ENCODE measurements at regions not wholly inside any gene's neighbourhood (a gene's known extent, or its start where the extent isn't known, plus 50 kb on each side); places are given as distances from the start of the nearest gene placed in this dataset.

- Mint-ChIP-seq H3K9me3 (ENCODE audit: unreplicated experiment) (no peaks in the 10 kb centered on the region), H3K36me3 (ENCODE audit: unreplicated experiment) (no peaks in the 10 kb centered on the region), H3K4me3 (ENCODE audit: unreplicated experiment) (no peak overlapping the region), H3K4me1 (ENCODE audit: unreplicated experiment) (no peaks in the 10 kb centered on the region), H3K27ac (ENCODE audit: unreplicated experiment) (no peak overlapping the region), H3K27me3 (ENCODE audit: unreplicated experiment) (no peaks in the 10 kb centered on the region)
- DNase-seq (ENCODE audit: extremely low spot score, unreplicated experiment): no peak
- TF ChIP-seq CTCF (IDR thresholded peaks at IDR 0.05): no peak
Observed at GRCh38 chr3:5466717-5467116, 279.2 kb downstream of the EDEM1 start.

- Mint-ChIP-seq H3K4me1 (ENCODE audit: unreplicated experiment) (no peaks in the 10 kb centered on the region), H3K27me3 (ENCODE audit: unreplicated experiment) (no peaks in the 10 kb centered on the region), H3K36me3 (ENCODE audit: unreplicated experiment) (no peaks in the 10 kb centered on the region), H3K4me3 (ENCODE audit: unreplicated experiment) (no peak overlapping the region), H3K27ac (ENCODE audit: unreplicated experiment) (no peak overlapping the region), H3K9me3 (ENCODE audit: unreplicated experiment) (peaks cover 18% of the 10 kb centered on the region)
- no peak for DNase-seq (ENCODE audit: extremely low spot score, unreplicated experiment)
- no peak for TF ChIP-seq CTCF (IDR thresholded peaks at IDR 0.05)
Observed at GRCh38 chr3:5473471-5473870, 286.0 kb downstream of the EDEM1 start.

DNA sequence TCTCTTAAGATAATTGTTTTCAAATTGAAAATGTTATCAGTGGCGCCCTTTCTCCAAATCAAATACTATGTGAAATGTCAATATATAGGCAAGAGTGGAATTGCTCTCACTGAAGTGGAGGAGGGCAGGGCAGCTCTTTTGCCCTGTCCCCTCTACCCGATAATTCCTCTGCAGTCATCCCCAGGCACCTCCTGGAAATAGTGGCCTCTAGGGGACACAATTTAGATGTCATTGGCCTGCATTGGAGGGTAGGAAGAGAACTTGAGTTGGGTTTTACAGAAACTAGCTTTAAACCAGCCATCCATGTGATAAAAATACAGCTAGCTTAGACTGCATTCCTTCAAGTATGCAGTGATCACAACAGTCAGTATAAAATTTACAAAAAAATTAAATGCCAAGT lies 288.9 kb downstream of the EDEM1 start:
- H3K36me3 Mint-ChIP-seq (ENCODE audit: unreplicated experiment): no peaks in the 10 kb centered on the region
- H3K4me1 Mint-ChIP-seq (ENCODE audit: unreplicated experiment): no peaks in the 10 kb centered on the region
- no peak for DNase-seq (ENCODE audit: extremely low spot score, unreplicated experiment)
- no peaks in the 10 kb centered on the region for H3K27me3 Mint-ChIP-seq (ENCODE audit: unreplicated experiment)
- H3K9me3 Mint-ChIP-seq (ENCODE audit: unreplicated experiment): peaks cover 18% of the 10 kb centered on the region
- TF ChIP-seq CTCF (IDR thresholded peaks at IDR 0.05): no peak
- H3K27ac Mint-ChIP-seq (ENCODE audit: unreplicated experiment): no peak overlapping the region
- no peak overlapping the region for H3K4me3 Mint-ChIP-seq (ENCODE audit: unreplicated experiment)

GRCh38 chr3:5479229-5479799 lies 291.8 kb downstream of the EDEM1 start:
- no peaks in the 10 kb centered on the region for H3K27me3 Mint-ChIP-seq (ENCODE audit: unreplicated experiment)
- no peak for DNase-seq (ENCODE audit: extremely low spot score, unreplicated experiment)
- TF ChIP-seq CTCF (IDR thresholded peaks at IDR 0.05): no peak
- no peaks in the 10 kb centered on the region for H3K4me1 Mint-ChIP-seq (ENCODE audit: unreplicated experiment)
- peaks cover 26% of the 10 kb centered on the region for H3K9me3 Mint-ChIP-seq (ENCODE audit: unreplicated experiment)
- no peak overlapping the region for H3K4me3 Mint-ChIP-seq (ENCODE audit: unreplicated experiment)
- no peaks in the 10 kb centered on the region for H3K36me3 Mint-ChIP-seq (ENCODE audit: unreplicated experiment)
- H3K27ac Mint-ChIP-seq (ENCODE audit: unreplicated experiment): no peak overlapping the region

DNA sequence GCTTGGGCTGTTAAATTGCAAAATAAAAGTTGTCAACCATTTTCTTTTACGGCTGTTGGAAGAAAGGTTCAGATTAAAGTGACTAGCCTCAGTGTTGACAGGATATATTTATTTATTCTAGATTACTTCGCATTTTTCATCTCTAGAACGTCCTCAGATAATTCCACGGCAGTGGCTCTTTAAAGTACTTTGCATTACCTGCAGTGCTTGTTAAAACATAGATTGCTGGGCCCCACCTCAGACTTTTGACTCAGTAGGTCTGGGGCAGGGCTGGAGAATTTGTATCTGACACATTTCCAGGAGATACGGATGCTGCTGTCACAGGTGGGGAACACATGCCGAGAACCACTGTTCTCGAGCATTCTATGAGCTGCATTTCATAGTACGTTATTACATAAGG lies 292.7 kb downstream of the EDEM1 start:
- H3K4me3 Mint-ChIP-seq (ENCODE audit: unreplicated experiment): no peak overlapping the region
- TF ChIP-seq CTCF (IDR thresholded peaks at IDR 0.05): no peak
- H3K27ac Mint-ChIP-seq (ENCODE audit: unreplicated experiment): no peak overlapping the region

More for the DNA sequence above, 292.7 kb downstream of the EDEM1 start:
- Mint-ChIP-seq H3K27me3 (ENCODE audit: unreplicated experiment) (no peaks in the 10 kb centered on the region), H3K36me3 (ENCODE audit: unreplicated experiment) (no peaks in the 10 kb centered on the region), H3K4me1 (ENCODE audit: unreplicated experiment) (no peaks in the 10 kb centered on the region), H3K9me3 (ENCODE audit: unreplicated experiment) (peaks cover 21% of the 10 kb centered on the region)
- DNase-seq (ENCODE audit: extremely low spot score, unreplicated experiment): no peak

Data from osteocyte (in vitro differentiated cells).